ENCODE measurements at regions not wholly inside any gene's neighbourhood (a gene's known extent, or its start where the extent isn't known, plus 50 kb on each side); places are given as distances from the start of the nearest gene placed in this dataset.

DNA sequence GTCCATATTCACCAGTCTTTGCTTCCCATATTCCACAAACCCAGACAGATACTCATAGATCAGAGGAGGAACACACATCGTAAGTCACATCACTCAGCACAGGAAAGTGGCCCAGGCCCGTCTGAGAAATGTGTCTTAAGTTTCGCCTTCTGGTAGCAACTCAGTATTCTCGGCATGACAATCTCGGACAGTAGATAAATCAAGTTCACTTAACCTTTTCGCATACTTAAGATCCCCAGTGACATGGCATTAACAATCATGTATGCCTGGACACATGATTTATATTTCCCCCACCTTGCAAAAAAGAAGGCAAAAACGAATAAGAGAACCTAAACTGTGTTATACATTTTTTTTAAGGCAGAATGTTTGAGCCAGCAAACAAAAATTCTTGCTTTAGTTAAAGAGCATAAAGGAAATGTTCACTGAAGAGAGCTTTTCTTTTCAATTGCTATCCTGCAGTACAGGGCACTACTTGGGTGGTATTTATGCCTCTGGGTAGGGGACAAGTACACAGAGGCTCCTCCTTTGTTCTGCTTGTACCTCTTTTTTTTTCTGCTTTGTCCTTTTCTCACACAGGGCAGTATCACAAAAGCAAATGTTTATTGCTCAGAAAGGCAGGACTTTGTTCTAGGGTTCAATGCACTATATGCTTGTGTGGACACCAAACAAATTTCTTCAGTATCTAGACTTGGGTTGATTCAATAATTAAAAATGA lies 360.6 kb downstream of the TDRD3 start:
- ATAC-seq (no peak), DNase-seq (no peak)
- Histone ChIP-seq H3K27ac (no peak overlapping the region), H3K4me3 (no peak overlapping the region), H3K4me1 (peaks cover 7% of the 10 kb centered on the region), H3K36me3 (replicated peaks in 1 of 2; ENCODE audit: insufficient read depth in 1 of 2, low read depth in 2 of 2) (no peaks in the 10 kb centered on the region), H3K27me3 (no peaks in the 10 kb centered on the region), H3K9me3 (no peaks in the 10 kb centered on the region)
- intact Hi-C loops (cut with DNase I) = no loop called here
- WGBS, 2 donors = 68 to 80% methylated on average over 7 of the region's 7 CpGs
- TF ChIP-seq, protein P1, sequence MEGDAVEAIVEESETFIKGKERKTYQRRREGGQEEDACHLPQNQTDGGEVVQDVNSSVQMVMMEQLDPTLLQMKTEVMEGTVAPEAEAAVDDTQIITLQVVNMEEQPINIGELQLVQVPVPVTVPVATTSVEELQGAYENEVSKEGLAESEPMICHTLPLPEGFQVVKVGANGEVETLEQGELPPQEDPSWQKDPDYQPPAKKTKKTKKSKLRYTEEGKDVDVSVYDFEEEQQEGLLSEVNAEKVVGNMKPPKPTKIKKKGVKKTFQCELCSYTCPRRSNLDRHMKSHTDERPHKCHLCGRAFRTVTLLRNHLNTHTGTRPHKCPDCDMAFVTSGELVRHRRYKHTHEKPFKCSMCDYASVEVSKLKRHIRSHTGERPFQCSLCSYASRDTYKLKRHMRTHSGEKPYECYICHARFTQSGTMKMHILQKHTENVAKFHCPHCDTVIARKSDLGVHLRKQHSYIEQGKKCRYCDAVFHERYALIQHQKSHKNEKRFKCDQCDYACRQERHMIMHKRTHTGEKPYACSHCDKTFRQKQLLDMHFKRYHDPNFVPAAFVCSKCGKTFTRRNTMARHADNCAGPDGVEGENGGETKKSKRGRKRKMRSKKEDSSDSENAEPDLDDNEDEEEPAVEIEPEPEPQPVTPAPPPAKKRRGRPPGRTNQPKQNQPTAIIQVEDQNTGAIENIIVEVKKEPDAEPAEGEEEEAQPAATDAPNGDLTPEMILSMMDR (IDR thresholded peaks at IDR 0.05) = no peak
- no peak for TF ChIP-seq POLR2A (IDR thresholded peaks at IDR 0.05)

DNA sequence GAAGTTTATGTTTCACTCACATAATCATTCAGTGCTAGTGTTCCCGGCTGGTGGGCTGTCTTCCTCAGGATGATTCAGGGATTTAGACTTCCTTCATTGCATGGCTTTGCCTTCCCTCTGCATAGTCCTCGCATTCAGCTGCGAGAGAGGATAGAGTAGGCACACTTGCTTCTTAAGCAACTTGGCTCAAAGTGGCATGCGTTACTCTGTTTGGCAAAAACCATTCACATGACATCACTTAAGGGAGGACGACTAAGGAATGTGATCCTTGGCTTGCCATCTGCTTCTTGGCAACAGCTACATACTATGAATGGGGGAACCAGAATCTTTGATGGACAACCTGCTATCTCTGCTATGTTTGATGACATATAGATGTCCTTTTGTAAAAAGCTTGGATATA lies 359.3 kb downstream of the TDRD3 start:
- Histone ChIP-seq H3K4me1 (peaks cover 7% of the 10 kb centered on the region), H3K9me3 (no peaks in the 10 kb centered on the region), H3K4me3 (no peak overlapping the region), H3K27me3 (no peaks in the 10 kb centered on the region), H3K27ac (no peak overlapping the region), H3K36me3 (replicated peaks in 1 of 2; ENCODE audit: insufficient read depth in 1 of 2, low read depth in 2 of 2) (no peaks in the 10 kb centered on the region)
- ATAC-seq (no peak), DNase-seq (no peak)
- intact Hi-C loops (cut with DNase I) = no loop called here
- 48 to 50% methylated on average over 5 of the region's 5 CpGs for WGBS, 2 donors
- no peak for TF ChIP-seq POLR2A (IDR thresholded peaks at IDR 0.05)
- TF ChIP-seq, protein P1 (IDR thresholded peaks at IDR 0.05) = no peak

DNA sequence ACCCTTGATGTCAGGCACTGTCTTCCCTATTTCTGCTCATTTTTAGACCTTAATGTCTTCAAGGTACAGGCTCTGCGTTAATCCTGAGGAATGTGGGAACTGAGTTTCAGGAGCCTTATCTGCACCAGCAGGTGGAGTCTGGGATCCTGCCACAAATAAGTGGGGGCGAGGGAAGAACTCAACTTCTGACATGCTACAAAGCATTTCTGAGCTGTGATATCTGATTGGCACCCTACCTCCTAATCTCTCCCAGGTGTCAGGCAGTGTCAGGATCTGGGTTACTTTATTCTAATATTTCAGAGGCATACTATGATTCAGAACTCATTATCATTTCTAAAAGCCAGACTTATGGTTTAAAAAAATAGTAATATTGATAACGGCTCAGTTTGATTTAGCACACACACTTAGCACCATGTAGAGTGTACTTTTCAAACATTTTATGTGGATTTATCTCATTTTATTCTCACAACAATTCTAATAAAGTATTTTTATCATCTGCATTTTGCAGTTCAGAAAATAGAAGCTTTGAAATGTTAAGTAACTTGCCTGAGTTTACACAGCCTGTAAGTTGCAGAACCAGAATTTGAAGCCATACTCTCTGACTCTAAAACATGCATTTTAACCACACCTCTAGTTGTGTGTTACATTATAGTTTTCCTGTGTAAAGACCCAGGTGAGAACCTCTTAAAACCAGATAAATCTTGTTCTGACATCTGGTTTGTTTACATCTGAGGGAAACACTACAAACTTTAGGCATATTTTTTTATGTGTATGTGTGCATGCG lies 358.6 kb downstream of the TDRD3 start:
- WGBS, 2 donors = 24 to 26% methylated on average over 4 of the region's 4 CpGs
- peaks cover 7% of the 10 kb centered on the region for H3K4me1 ChIP-seq
- no peaks in the 10 kb centered on the region for H3K27me3 ChIP-seq
- TF ChIP-seq, protein P1 (IDR thresholded peaks at IDR 0.05) = peak in 1 of 7 experiments; percentile 7
- TF ChIP-seq POLR2A (IDR thresholded peaks at IDR 0.05) = no peak
- no peaks in the 10 kb centered on the region for H3K9me3 ChIP-seq
- no peaks in the 10 kb centered on the region for H3K36me3 ChIP-seq (replicated peaks in 1 of 2; ENCODE audit: insufficient read depth in 1 of 2, low read depth in 2 of 2)
- DNase-seq (no peak), ATAC-seq (no peak)
- H3K27ac ChIP-seq = no peak overlapping the region
- intact Hi-C loops (cut with DNase I) = no loop called here
- no peak overlapping the region for H3K4me3 ChIP-seq

DNA sequence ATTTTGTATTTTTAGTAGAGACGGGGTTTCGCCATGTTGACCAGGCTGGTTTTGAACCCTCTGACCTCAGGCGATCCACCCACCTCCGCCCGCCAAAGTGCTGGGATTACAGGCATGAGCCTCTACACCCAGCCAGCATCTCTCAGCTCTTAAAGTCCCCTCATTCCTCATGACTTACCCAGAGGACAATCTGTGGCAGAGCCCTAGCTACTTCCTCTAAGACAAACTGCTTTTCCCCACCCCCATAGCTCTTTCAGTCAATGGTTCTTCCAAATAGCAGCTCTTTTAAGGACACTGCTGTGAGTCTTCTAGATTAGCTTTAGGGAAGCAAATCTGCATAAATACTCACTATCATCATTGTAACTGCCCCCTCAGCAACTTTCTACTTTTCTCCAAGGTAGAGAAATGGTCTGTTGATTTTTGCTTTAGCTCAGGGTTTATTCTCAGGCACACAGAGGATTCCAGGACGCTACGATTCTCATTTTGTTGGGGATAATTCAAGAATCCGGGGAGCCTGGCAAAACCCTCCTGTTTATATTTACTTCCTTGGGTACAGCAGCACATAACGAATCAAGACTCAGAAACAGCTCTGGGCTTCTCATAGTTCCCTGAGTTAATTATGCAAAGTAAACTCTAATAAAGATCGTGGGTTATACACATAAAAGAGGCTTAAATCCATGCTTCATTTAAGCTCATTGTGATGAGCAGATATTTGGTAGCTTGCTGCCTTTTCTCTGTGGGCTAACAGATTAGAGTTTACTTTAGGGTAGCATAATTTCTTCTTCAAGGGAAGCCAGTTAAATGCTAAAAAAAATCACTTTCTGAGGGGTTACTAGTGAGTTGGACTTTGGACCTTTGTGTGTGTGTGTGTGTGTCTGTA lies 357.4 kb downstream of the TDRD3 start:
- H3K4me1 ChIP-seq = peaks cover 2% of the 10 kb centered on the region
- H3K9me3 ChIP-seq = no peaks in the 10 kb centered on the region
- DNase-seq (no peak), ATAC-seq (no peak)
- WGBS, 2 donors = 74 to 77% methylated on average over 10 of the region's 10 CpGs
- H3K27ac ChIP-seq = no peak overlapping the region
- intact Hi-C loops (cut with DNase I) = no loop called here
- H3K27me3 ChIP-seq = no peaks in the 10 kb centered on the region
- H3K4me3 ChIP-seq = no peak overlapping the region
- TF ChIP-seq, protein P1 (IDR thresholded peaks at IDR 0.05) = no peak
- no peak for TF ChIP-seq POLR2A (IDR thresholded peaks at IDR 0.05)
- no peaks in the 10 kb centered on the region for H3K36me3 ChIP-seq (replicated peaks in 1 of 2; ENCODE audit: insufficient read depth in 1 of 2, low read depth in 2 of 2)

Data from body of pancreas (tissue), 4 donors.